ENCODE measurements at regions not wholly inside any gene's neighbourhood (a gene's known extent, or its start where the extent isn't known, plus 50 kb on each side); places are given as distances from the start of the nearest gene placed in this dataset.

- dilution Hi-C loops (cut with MboI; ENCODE audit: extremely low pct_ligation_motif_present, low sequenced_read_pairs): no loop called here
- H3K4me2 ChIP-seq (ENCODE audit: control insufficient read depth, extremely low read depth, insufficient read depth, low read depth, low read length): no peak overlapping the region
- no peaks in the 10 kb centered on the region for H4K20me1 ChIP-seq (ENCODE audit: control insufficient read depth, extremely low read depth, insufficient read depth, low read length)
- DNase-seq (ENCODE audit: low read depth, low spot score): no peak
- H3K4me3 ChIP-seq (ENCODE audit: control insufficient read depth in 2 of 3, extremely low read depth in 1 of 3, insufficient read depth in 2 of 3, low read depth in 1 of 3, low read length in 3 of 3): no peak overlapping the region
- no peaks in the 10 kb centered on the region for H3K79me2 ChIP-seq (ENCODE audit: control insufficient read depth, insufficient read depth, low read length)
- no peak overlapping the region for H2AFZ ChIP-seq (ENCODE audit: control insufficient read depth, low read length)
- H3K9me3 ChIP-seq (ENCODE audit: control insufficient read depth, low read depth, low read length): no peaks in the 10 kb centered on the region
- peaks cover 10% of the 10 kb centered on the region for H3K4me1 ChIP-seq (ENCODE audit: control insufficient read depth, extremely low read depth, insufficient read depth, low read length)
- TF ChIP-seq EZH2 (IDR thresholded peaks at IDR 0.05; ENCODE audit: low read length): no peak
- no peak for TF ChIP-seq CTCF (optimal IDR thresholded peaks at IDR 0.05 in 1 of 3, IDR thresholded peaks at IDR 0.05 in 1 of 3, conservative IDR thresholded peaks at IDR 0.05 in 1 of 3; ENCODE audit: extremely low read depth in 1 of 3, insufficient read depth in 2 of 3, low read length in 3 of 3)
- H3K27me3 ChIP-seq (ENCODE audit: control insufficient read depth, extremely low read depth, insufficient read depth, low read length): no peaks in the 10 kb centered on the region
- no peak overlapping the region for H3K27ac ChIP-seq (ENCODE audit: control insufficient read depth, insufficient read depth, low read length)
- H3K36me3 ChIP-seq (ENCODE audit: control insufficient read depth in 2 of 2, extremely low read depth in 1 of 2, insufficient read depth in 2 of 2, low read length in 2 of 2): no peaks in the 10 kb centered on the region
- peak; percentile 9 for FAIRE-seq
- peaks cover 2% of the 10 kb centered on the region for H3K9me1 ChIP-seq (ENCODE audit: control insufficient read depth, extremely low read depth, insufficient read depth, low read length)
- no peak overlapping the region for H3K9ac ChIP-seq (ENCODE audit: control insufficient read depth, extremely low read depth, insufficient read depth, low read length)
Observed at GRCh38 chr4:113822555-113823290, 61.2 kb upstream of the CAMK2D start.

- H3K4me3 ChIP-seq (ENCODE audit: control insufficient read depth in 2 of 3, extremely low read depth in 1 of 3, insufficient read depth in 2 of 3, low read depth in 1 of 3, low read length in 3 of 3): peak overlapping the region in 1 of 3 experiments; percentile 24
- H4K20me1 ChIP-seq (ENCODE audit: control insufficient read depth, extremely low read depth, insufficient read depth, low read length): no peaks in the 10 kb centered on the region
- no peaks in the 10 kb centered on the region for H3K36me3 ChIP-seq (ENCODE audit: control insufficient read depth in 2 of 2, extremely low read depth in 1 of 2, insufficient read depth in 2 of 2, low read length in 2 of 2)
- H3K9me1 ChIP-seq (ENCODE audit: control insufficient read depth, extremely low read depth, insufficient read depth, low read length): peaks cover 2% of the 10 kb centered on the region
- TF ChIP-seq EZH2 (IDR thresholded peaks at IDR 0.05; ENCODE audit: low read length): no peak
- TF ChIP-seq CTCF (optimal IDR thresholded peaks at IDR 0.05 in 1 of 3, IDR thresholded peaks at IDR 0.05 in 1 of 3, conservative IDR thresholded peaks at IDR 0.05 in 1 of 3; ENCODE audit: extremely low read depth in 1 of 3, insufficient read depth in 2 of 3, low read length in 3 of 3): no peak
- H3K4me2 ChIP-seq (ENCODE audit: control insufficient read depth, extremely low read depth, insufficient read depth, low read depth, low read length): peak overlapping the region; percentile 55
- peaks cover 10% of the 10 kb centered on the region for H3K4me1 ChIP-seq (ENCODE audit: control insufficient read depth, extremely low read depth, insufficient read depth, low read length)
- no peak overlapping the region for H3K9ac ChIP-seq (ENCODE audit: control insufficient read depth, extremely low read depth, insufficient read depth, low read length)
- DNase-seq (ENCODE audit: low read depth, low spot score): peak; percentile 41
- peak; percentile 77 for FAIRE-seq
- H3K9me3 ChIP-seq (ENCODE audit: control insufficient read depth, low read depth, low read length): no peaks in the 10 kb centered on the region
- no peaks in the 10 kb centered on the region for H3K27me3 ChIP-seq (ENCODE audit: control insufficient read depth, extremely low read depth, insufficient read depth, low read length)
- H3K79me2 ChIP-seq (ENCODE audit: control insufficient read depth, insufficient read depth, low read length): no peaks in the 10 kb centered on the region
- dilution Hi-C loops (cut with MboI; ENCODE audit: extremely low pct_ligation_motif_present, low sequenced_read_pairs): no loop called here
- peak overlapping the region; percentile 52 for H2AFZ ChIP-seq (ENCODE audit: control insufficient read depth, low read length)
- no peak overlapping the region for H3K27ac ChIP-seq (ENCODE audit: control insufficient read depth, insufficient read depth, low read length)
Observed at GRCh38 chr4:113821856-113822255, 60.3 kb upstream of the CAMK2D start.

Measured in keratinocyte (primary cell).